Liver (tissue), 7 donors: ENCODE measurements at regions not wholly inside any gene's neighbourhood (a gene's known extent, or its start where the extent isn't known, plus 50 kb on each side); places are given as distances from the start of the nearest gene placed in this dataset.

ENCODE experiments used
- DNase-seq: peaks from one replicate; pipeline ENCODE4 v3.0.0-alpha.2; 2017; ENCODE audit warnings: low spot score
- H3K27ac ChIP-seq, 2 donors: one replicate each; pipeline ENCODE4 v1.7.0; 2013; ENCODE audit warnings: inconsistent platforms in 2 of 2, low read length in 2 of 2, control low read depth in 1 of 2, low read depth in 1 of 2, mild to moderate bottlenecking in 1 of 2
- H3K27me3 ChIP-seq, 4 donors: one replicate each; pipeline versions ENCODE4 v1.6.1 to v1.7.0; 2013; ENCODE audit warnings: low read length in 3 of 4, inconsistent platforms in 1 of 4, mild to moderate bottlenecking in 1 of 4, moderate library complexity in 1 of 4; ENCODE audit not compliant: control insufficient read depth in 4 of 4, insufficient read depth in 4 of 4
- H3K36me3 ChIP-seq, 4 donors: one replicate each; pipeline versions ENCODE4 v1.6.1 to v1.7.0; 2013; ENCODE audit warnings: low read length in 3 of 4, mild to moderate bottlenecking in 3 of 4, low read depth in 1 of 4, moderate library complexity in 1 of 4; ENCODE audit not compliant: control insufficient read depth in 4 of 4, insufficient read depth in 3 of 4
- H3K4me1 ChIP-seq, 4 donors: one replicate each; pipeline versions ENCODE4 v1.6.1 to v1.7.0; 2013; ENCODE audit warnings: low read length in 3 of 4, mild to moderate bottlenecking in 3 of 4, moderate library complexity in 1 of 4; ENCODE audit not compliant: control insufficient read depth in 4 of 4, insufficient read depth in 4 of 4
- H3K4me3 ChIP-seq, 3 donors: one replicate each; pipeline versions ENCODE4 v1.6.1 to v1.7.0; 2013; ENCODE audit warnings: low read length in 3 of 3, control low read depth in 1 of 3, low read depth in 1 of 3, mild to moderate bottlenecking in 1 of 3
- H3K9ac ChIP-seq, 2 donors: one replicate each; pipeline ENCODE4 v1.7.0; 2013; ENCODE audit warnings: low read length in 2 of 2, mild to moderate bottlenecking in 2 of 2, moderate library complexity in 2 of 2, control low read depth in 1 of 2, low read depth in 1 of 2
- H3K9me3 ChIP-seq, 4 donors: one replicate each; pipeline versions ENCODE4 v1.6.1 to v1.7.0; 2013; ENCODE audit warnings: low read length in 3 of 4; ENCODE audit not compliant: control insufficient read depth in 4 of 4
- ATF3 ChIP-seq: IDR thresholded peaks from 2 replicates; pipeline ENCODE4 v1.6.1; 2016; ENCODE audit warnings: antibody characterized with exemption
- EGR1 ChIP-seq, 2 donors: IDR thresholded peaks; 2 replicates each; pipeline ENCODE4 v1.6.1; 2016 to 2018; ENCODE audit warnings: antibody characterized with exemption in 2 of 2, low read depth in 2 of 2
- FOXA1 ChIP-seq: IDR thresholded peaks from 2 replicates; pipeline ENCODE4 v1.6.1; 2016; ENCODE audit warnings: antibody characterized with exemption
- FOXA2 ChIP-seq: IDR thresholded peaks from 2 replicates; pipeline ENCODE4 v1.6.1; 2016; ENCODE audit warnings: antibody characterized with exemption
- GABPA ChIP-seq, 2 donors: IDR thresholded peaks in 1 of 2; conservative IDR thresholded peaks in 1 of 2; 2 replicates each; pipeline ENCODE4 v1.6.1; 2016; ENCODE audit warnings: antibody characterized with exemption in 2 of 2, mild to moderate bottlenecking in 1 of 2, moderate library complexity in 1 of 2
- HNF4A ChIP-seq, 2 donors: conservative IDR thresholded peaks; 2 replicates each; pipeline ENCODE4 v1.6.1; 2016; ENCODE audit warnings: antibody characterized with exemption in 2 of 2, mild to moderate bottlenecking in 2 of 2
- HNF4G ChIP-seq: IDR thresholded peaks from 2 replicates; pipeline ENCODE4 v1.6.1; 2016; ENCODE audit warnings: antibody characterized with exemption
- NR2F2 ChIP-seq: IDR thresholded peaks from 2 replicates; pipeline ENCODE4 v1.6.1; 2016; ENCODE audit warnings: antibody characterized with exemption
- RAD21 ChIP-seq, 2 donors: IDR thresholded peaks; 2 replicates each; pipeline ENCODE4 v1.6.1; 2016; ENCODE audit warnings: antibody characterized with exemption in 2 of 2, mild to moderate bottlenecking in 2 of 2
- RXRA ChIP-seq, 2 donors: IDR thresholded peaks; 2 replicates each; pipeline ENCODE4 v1.6.1; 2017 to 2018; ENCODE audit warnings: antibody characterized with exemption in 2 of 2, mild to moderate bottlenecking in 1 of 2
- SP1 ChIP-seq: IDR thresholded peaks from 2 replicates; pipeline ENCODE4 v1.6.1; 2018; ENCODE audit warnings: antibody characterized with exemption, mild to moderate bottlenecking
- TAF1 ChIP-seq: conservative IDR thresholded peaks from 2 replicates; pipeline ENCODE4 v1.6.1; 2016; ENCODE audit warnings: antibody characterized with exemption, mild to moderate bottlenecking
- WGBS: extraction: QIAGEN DNeasy Blood & Tissue Kit; methylation state at CpG from one replicate; pipeline ENCODE4 v1.1.7; 2013; 5-methylcytosine and 5-hydroxymethylcytosine counted together
- TF ChIP-seq, protein P1 (sequence below): IDR thresholded peaks from 2 replicates; pipeline ENCODE4 v1.6.1; 2016; ENCODE audit warnings: antibody characterized with exemption, mild to moderate bottlenecking
- TF ChIP-seq, protein P2 (sequence below): IDR thresholded peaks from 2 replicates; pipeline ENCODE4 v1.6.1; 2016; ENCODE audit warnings: antibody characterized with exemption
- TF ChIP-seq, protein P3 (sequence below): IDR thresholded peaks from 2 replicates; pipeline ENCODE4 v1.6.1; 2016; ENCODE audit warnings: antibody characterized with exemption
- donor health status: healthy.
- donor health status: healthy.
- donor health status: healthy.
- donor health status: healthy.

DNA sequence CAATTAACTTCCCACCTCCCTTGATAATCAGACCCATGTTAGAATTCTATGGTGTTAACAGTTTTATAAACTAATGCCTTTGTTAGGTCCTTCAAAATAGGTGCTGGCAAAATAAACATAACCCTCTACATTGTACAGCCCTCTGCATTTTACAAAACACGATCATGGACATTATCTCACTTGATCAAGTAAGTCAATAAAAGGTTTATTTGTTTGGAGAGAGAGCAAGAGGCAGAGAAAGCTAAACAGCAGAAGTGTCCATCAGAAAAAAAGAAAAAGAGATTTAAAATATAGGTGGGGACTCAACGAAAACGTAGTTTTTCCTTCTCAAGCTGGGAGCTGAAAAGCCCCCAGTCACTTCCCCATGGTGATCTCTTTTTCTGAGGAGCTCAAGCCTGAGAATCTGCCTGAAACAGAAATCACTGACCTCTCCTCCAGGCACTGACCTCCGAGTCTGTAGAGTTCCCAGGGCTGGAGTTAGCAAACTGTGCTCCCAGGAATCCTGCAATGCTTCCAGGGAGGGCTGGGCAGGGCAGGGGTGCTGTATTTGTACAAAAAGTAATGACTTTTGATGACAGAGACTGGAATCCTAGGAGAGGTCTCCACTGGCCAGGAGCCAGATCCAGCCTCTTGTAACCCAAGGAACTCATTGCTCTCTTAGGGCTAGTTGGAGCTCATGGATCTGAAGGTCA lies 137.8 kb upstream of the KLHL29 start:
- WGBS, result 26% methylated on average over 4 of the region's 4 CpGs
- DNase-seq, result no peak
- peak; percentile 13 for TF ChIP-seq FOXA2
- peak in 1 of 2 donors; percentile 54 for TF ChIP-seq HNF4A (conservative IDR thresholded peaks at IDR 0.05)
- peak; percentile 42 to 56 for TF ChIP-seq RXRA (IDR thresholded peaks at IDR 0.05)
- no peak for TF ChIP-seq FOXA1
- TF ChIP-seq TAF1, result no peak
- TF ChIP-seq RAD21 (IDR thresholded peaks at IDR 0.05), result peak; percentile 11 to 29
- TF ChIP-seq NR2F2, result peak; percentile 19
- TF ChIP-seq SP1, result peak; percentile 36
- Histone ChIP-seq H3K4me3 (peak overlapping the region; percentile 11 to 33 (median 15)), H3K27ac (peak overlapping the region; percentile 46 to 57), H3K9me3 (no peaks in the 10 kb centered on the region), H3K36me3 (no peaks in the 10 kb centered on the region), H3K9ac (peak overlapping the region in 1 of 2 donors; percentile 52), H3K4me1 (peaks cover 17 to 51% (median 47%) of the 10 kb centered on the region in 4 donors), H3K27me3 (no peaks in the 10 kb centered on the region)

- no peaks in the 10 kb centered on the region for H3K27me3 ChIP-seq
- H3K9ac ChIP-seq, result no peak overlapping the region
- H3K27ac ChIP-seq, result peak overlapping the region in 1 of 2 donors; percentile 31
- TF ChIP-seq TAF1 (no peak), GABPA (IDR thresholded peaks at IDR 0.05 in 1 of 2, conservative IDR thresholded peaks at IDR 0.05 in 1 of 2) (no peak), ATF3 (no peak), EGR1 (IDR thresholded peaks at IDR 0.05; ENCODE audit: low read depth in 2 of 2) (no peak), HNF4G (no peak), SP1 (no peak), FOXA2 (no peak), HNF4A (conservative IDR thresholded peaks at IDR 0.05) (no peak)
- TF ChIP-seq, protein P1, sequence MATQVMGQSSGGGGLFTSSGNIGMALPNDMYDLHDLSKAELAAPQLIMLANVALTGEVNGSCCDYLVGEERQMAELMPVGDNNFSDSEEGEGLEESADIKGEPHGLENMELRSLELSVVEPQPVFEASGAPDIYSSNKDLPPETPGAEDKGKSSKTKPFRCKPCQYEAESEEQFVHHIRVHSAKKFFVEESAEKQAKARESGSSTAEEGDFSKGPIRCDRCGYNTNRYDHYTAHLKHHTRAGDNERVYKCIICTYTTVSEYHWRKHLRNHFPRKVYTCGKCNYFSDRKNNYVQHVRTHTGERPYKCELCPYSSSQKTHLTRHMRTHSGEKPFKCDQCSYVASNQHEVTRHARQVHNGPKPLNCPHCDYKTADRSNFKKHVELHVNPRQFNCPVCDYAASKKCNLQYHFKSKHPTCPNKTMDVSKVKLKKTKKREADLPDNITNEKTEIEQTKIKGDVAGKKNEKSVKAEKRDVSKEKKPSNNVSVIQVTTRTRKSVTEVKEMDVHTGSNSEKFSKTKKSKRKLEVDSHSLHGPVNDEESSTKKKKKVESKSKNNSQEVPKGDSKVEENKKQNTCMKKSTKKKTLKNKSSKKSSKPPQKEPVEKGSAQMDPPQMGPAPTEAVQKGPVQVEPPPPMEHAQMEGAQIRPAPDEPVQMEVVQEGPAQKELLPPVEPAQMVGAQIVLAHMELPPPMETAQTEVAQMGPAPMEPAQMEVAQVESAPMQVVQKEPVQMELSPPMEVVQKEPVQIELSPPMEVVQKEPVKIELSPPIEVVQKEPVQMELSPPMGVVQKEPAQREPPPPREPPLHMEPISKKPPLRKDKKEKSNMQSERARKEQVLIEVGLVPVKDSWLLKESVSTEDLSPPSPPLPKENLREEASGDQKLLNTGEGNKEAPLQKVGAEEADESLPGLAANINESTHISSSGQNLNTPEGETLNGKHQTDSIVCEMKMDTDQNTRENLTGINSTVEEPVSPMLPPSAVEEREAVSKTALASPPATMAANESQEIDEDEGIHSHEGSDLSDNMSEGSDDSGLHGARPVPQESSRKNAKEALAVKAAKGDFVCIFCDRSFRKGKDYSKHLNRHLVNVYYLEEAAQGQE, result no peak
- TF ChIP-seq, protein P2, sequence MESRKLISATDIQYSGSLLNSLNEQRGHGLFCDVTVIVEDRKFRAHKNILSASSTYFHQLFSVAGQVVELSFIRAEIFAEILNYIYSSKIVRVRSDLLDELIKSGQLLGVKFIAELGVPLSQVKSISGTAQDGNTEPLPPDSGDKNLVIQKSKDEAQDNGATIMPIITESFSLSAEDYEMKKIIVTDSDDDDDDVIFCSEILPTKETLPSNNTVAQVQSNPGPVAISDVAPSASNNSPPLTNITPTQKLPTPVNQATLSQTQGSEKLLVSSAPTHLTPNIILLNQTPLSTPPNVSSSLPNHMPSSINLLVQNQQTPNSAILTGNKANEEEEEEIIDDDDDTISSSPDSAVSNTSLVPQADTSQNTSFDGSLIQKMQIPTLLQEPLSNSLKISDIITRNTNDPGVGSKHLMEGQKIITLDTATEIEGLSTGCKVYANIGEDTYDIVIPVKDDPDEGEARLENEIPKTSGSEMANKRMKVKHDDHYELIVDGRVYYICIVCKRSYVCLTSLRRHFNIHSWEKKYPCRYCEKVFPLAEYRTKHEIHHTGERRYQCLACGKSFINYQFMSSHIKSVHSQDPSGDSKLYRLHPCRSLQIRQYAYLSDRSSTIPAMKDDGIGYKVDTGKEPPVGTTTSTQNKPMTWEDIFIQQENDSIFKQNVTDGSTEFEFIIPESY, result no peak
- TF ChIP-seq, protein P3, sequence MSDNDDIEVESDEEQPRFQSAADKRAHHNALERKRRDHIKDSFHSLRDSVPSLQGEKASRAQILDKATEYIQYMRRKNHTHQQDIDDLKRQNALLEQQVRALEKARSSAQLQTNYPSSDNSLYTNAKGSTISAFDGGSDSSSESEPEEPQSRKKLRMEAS, result no peak
- H3K4me1 ChIP-seq, result peaks cover 17 to 51% (median 47%) of the 10 kb centered on the region in 4 donors
- H3K36me3 ChIP-seq, result no peaks in the 10 kb centered on the region
- no peak overlapping the region for H3K4me3 ChIP-seq
- no peaks in the 10 kb centered on the region for H3K9me3 ChIP-seq
- no peak for DNase-seq
- WGBS, result 39% methylated on average over 1 of the region's 1 CpG
Observed at GRCh38 chr2:23248667-23249066, 136.3 kb upstream of the KLHL29 start.
